ENCODE measurements at regions not wholly inside any gene's neighbourhood (a gene's known extent, or its start where the extent isn't known, plus 50 kb on each side); places are given as distances from the start of the nearest gene placed in this dataset.

- Histone ChIP-seq H3K4me3 (ENCODE audit: extremely low read depth in 1 of 4, insufficient read depth in 2 of 4, low read depth in 3 of 4, low read length in 4 of 4) (no peak overlapping the region), H2AFZ (ENCODE audit: low read length) (no peak overlapping the region), H3K79me2 (ENCODE audit: control insufficient read depth in 1 of 2, insufficient read depth in 2 of 2, low read length in 2 of 2) (no peaks in the 10 kb centered on the region), H2BK20ac (ENCODE audit: low read length) (no peak overlapping the region), H3K4me1 (replicated peaks in 1 of 4; ENCODE audit: control insufficient read depth in 3 of 4, insufficient read depth in 4 of 4, low read length in 3 of 4) (peaks cover 3 to 7% (median 6%) of the 10 kb centered on the region in 4 experiments), H3K36me3 (ENCODE audit: control insufficient read depth in 2 of 4, insufficient read depth in 4 of 4, low read length in 3 of 4) (no peaks in the 10 kb centered on the region), H3K9ac (replicated peaks in 1 of 4; ENCODE audit: extremely low read depth in 1 of 4, low read depth in 3 of 4, low read length in 3 of 4) (no peak overlapping the region), H3K27me3 (replicated peaks in 1 of 4; ENCODE audit: control insufficient read depth in 3 of 4, extremely low read depth in 1 of 4, insufficient read depth in 3 of 4, low read length in 3 of 4) (peaks cover 0 to 2% (median 0%) of the 10 kb centered on the region in 4 experiments; a peak in 1 of 7 replicates), H3K14ac (ENCODE audit: insufficient read length) (no peak overlapping the region), H3K56ac (replicated peaks; ENCODE audit: insufficient read length, low read depth, low read length) (no peak overlapping the region), H3K4ac (replicated peaks; ENCODE audit: insufficient read length, low read depth, low read length) (no peak overlapping the region), H2BK15ac (ENCODE audit: low read length) (no peak overlapping the region), H4K5ac (ENCODE audit: insufficient read length, low read depth, low read length) (no peak overlapping the region), H3K79me1 (ENCODE audit: low read depth, low read length) (no peaks in the 10 kb centered on the region), H3K27ac (ENCODE audit: low read depth, low read length) (no peak overlapping the region), H2BK5ac (ENCODE audit: low read depth, low read length) (no peak overlapping the region), H4K8ac (ENCODE audit: extremely low read depth, insufficient read depth, low read length) (no peak overlapping the region), H4K20me1 (replicated peaks in 1 of 2; ENCODE audit: control insufficient read depth in 1 of 2, insufficient read depth in 2 of 2, low read length in 2 of 2) (no peaks in the 10 kb centered on the region), H4K91ac (replicated peaks; ENCODE audit: insufficient read length, low read length) (no peak overlapping the region), H3K23me2 (ENCODE audit: low read depth, low read length) (peaks cover 1% of the 10 kb centered on the region; the same call in 1 of the 2 replicates), H2BK120ac (replicated peaks; ENCODE audit: low read depth, low read length) (no peak overlapping the region), H2AK5ac (ENCODE audit: low read depth, low read length) (no peak overlapping the region), H3K18ac (ENCODE audit: extremely low read depth, low read length) (no peak overlapping the region), H3K9me3 (ENCODE audit: insufficient read depth in 2 of 2, low read depth in 1 of 2, low read length in 1 of 2) (no peaks in the 10 kb centered on the region), H3K23ac (ENCODE audit: insufficient read length) (no peak overlapping the region), H2BK12ac (ENCODE audit: low read depth, low read length) (no peak overlapping the region), H3K4me2 (ENCODE audit: insufficient read depth in 1 of 2, low read depth in 2 of 2, low read length in 2 of 2) (no peak overlapping the region)
- 88% methylated on average over 4 of the region's 4 CpGs; no CpG with 5 or more reads in 1 of the 2 experiments for WGBS, 2 experiments (ENCODE audit: extremely low coverage in 1 of 2, insufficient coverage in 1 of 2, insufficient read length in 1 of 2, insufficient replicate concordance in 2 of 2, low coverage in 1 of 2, low lambda C conversion rate in 2 of 2, missing lambda C conversion rate in 1 of 2)
- FAIRE-seq: no peak
- ChIA-PET CTCF (ENCODE audit: partially characterized antibody) (no interaction called here), POLR2A (ENCODE audit: partially characterized antibody) (interaction anchor here (1.4 kb wide), 1 partner anchor 12 kb away, joined by 4 read pairs; no protein-coding TSS in a partner anchor)
- DNase-seq (ENCODE audit: low read depth in 1 of 2, low spot score in 2 of 2): no peak
- TF ChIP-seq CHD2 (IDR thresholded peaks at IDR 0.05; ENCODE audit: low read length): no peak
Observed at GRCh38 chr22:27206374-27207133, 549.2 kb downstream of the MIAT start.

Measured in H1 (cell line).